ENCODE measurements at regions not wholly inside any gene's neighbourhood (a gene's known extent, or its start where the extent isn't known, plus 50 kb on each side); places are given as distances from the start of the nearest gene placed in this dataset.

- no peak for DNase-seq (ENCODE audit: low spot score)
Observed at GRCh38 chr5:2143088-2143487, 260.4 kb upstream of the IRX4 start.

GRCh38 chr5:2142456-2142954 is 259.8 kb upstream of the IRX4 start:
- DNase-seq (ENCODE audit: low spot score), result no peak

GRCh38 chr5:2141254-2142000 is 258.7 kb upstream of the IRX4 start:
- no peak for DNase-seq (ENCODE audit: low spot score)

- DNase-seq (ENCODE audit: low spot score), result no peak
Observed at GRCh38 chr5:2140501-2141175, 257.9 kb upstream of the IRX4 start.

- no peak for DNase-seq (ENCODE audit: low spot score)
Observed at GRCh38 chr5:2139478-2139877, 256.8 kb upstream of the IRX4 start.

GRCh38 chr5:2138896-2139295 is 256.2 kb upstream of the IRX4 start:
- DNase-seq (ENCODE audit: low spot score), result no peak

GRCh38 chr5:2137444-2138050 is 254.8 kb upstream of the IRX4 start:
- no peak for DNase-seq (ENCODE audit: low spot score)

- DNase-seq (ENCODE audit: low spot score), result no peak
Observed at GRCh38 chr5:2136728-2137333, 254.1 kb upstream of the IRX4 start.

GRCh38 chr5:2135833-2136232 is 253.1 kb upstream of the IRX4 start:
- no peak for DNase-seq (ENCODE audit: low spot score)

GRCh38 chr5:2135354-2135753 is 252.6 kb upstream of the IRX4 start:
- no peak for DNase-seq (ENCODE audit: low spot score)

GRCh38 chr5:2134543-2135292 is 252.0 kb upstream of the IRX4 start:
- no peak for DNase-seq (ENCODE audit: low spot score)

- DNase-seq (ENCODE audit: low spot score), result no peak
Observed at GRCh38 chr5:2133936-2134335, 251.2 kb upstream of the IRX4 start.

- no peak for DNase-seq (ENCODE audit: low spot score)
Observed at GRCh38 chr5:2133080-2133479, 250.4 kb upstream of the IRX4 start.

GRCh38 chr5:2132497-2132847 is 249.7 kb upstream of the IRX4 start:
- no peak for DNase-seq (ENCODE audit: low spot score)

- DNase-seq (ENCODE audit: low spot score), result no peak
Observed at GRCh38 chr5:2131826-2132496, 249.2 kb upstream of the IRX4 start.

- DNase-seq (ENCODE audit: low spot score), result no peak
Observed at GRCh38 chr5:2131196-2131595, 248.5 kb upstream of the IRX4 start.

- DNase-seq (ENCODE audit: low spot score), result no peak
Observed at GRCh38 chr5:2130361-2130760, 247.6 kb upstream of the IRX4 start.

GRCh38 chr5:2129568-2130272 is 247.0 kb upstream of the IRX4 start:
- DNase-seq (ENCODE audit: low spot score), result no peak

GRCh38 chr5:2128686-2129355 is 246.1 kb upstream of the IRX4 start:
- DNase-seq (ENCODE audit: low spot score), result no peak

- DNase-seq (ENCODE audit: low spot score), result no peak
Observed at GRCh38 chr5:2126512-2126911, 243.8 kb upstream of the IRX4 start.

All from HuH-7.5 (cell line).